GM23338 (cell line): ENCODE measurements at regions not wholly inside any gene's neighbourhood (a gene's known extent, or its start where the extent isn't known, plus 50 kb on each side); places are given as distances from the start of the nearest gene placed in this dataset.

ENCODE experiments used
- CREB1 ChIP-seq: fragments of 250-450 bp; sonication (Bioruptor Pico); IDR thresholded peaks from 2 replicates; pipeline ENCODE4 v1.5.0; 2020; ENCODE audit warnings: low read depth, mild to moderate bottlenecking, moderate library complexity
- EZH2phosphoT487 ChIP-seq: fragments of 200-600 bp; sonication (generic); IDR thresholded peaks from one replicate; pipeline ENCODE4 v1.8.1; 2018; ENCODE audit warnings: antibody characterized with exemption; ENCODE audit not compliant: unreplicated experiment
- JUNB ChIP-seq: IDR thresholded peaks from one replicate; pipeline ENCODE4 v1.6.1; 2016; ENCODE audit warnings: antibody characterized with exemption; ENCODE audit not compliant: unreplicated experiment
- NANOG ChIP-seq: IDR thresholded peaks from 2 replicates; pipeline ENCODE4 v1.6.1; 2016; ENCODE audit warnings: antibody characterized with exemption, borderline replicate concordance
- POLR2AphosphoS5 ChIP-seq: IDR thresholded peaks from 2 replicates; pipeline ENCODE4 v1.6.1; 2016; ENCODE audit warnings: antibody characterized with exemption, low read depth
- STAT1 ChIP-seq: IDR thresholded peaks from one replicate; pipeline ENCODE4 v1.6.1; 2016; ENCODE audit warnings: antibody characterized with exemption; ENCODE audit not compliant: unreplicated experiment
- ZNF114 ChIP-seq: fragments of 250-450 bp; sonication (Bioruptor Pico); IDR thresholded peaks from 2 replicates; pipeline ENCODE4 v1.5.0; 2020; ENCODE audit warnings: mild to moderate bottlenecking, moderate library complexity
- ZNF331 ChIP-seq: fragments of 250-450 bp; sonication (Bioruptor Pico); IDR thresholded peaks from 2 replicates; pipeline ENCODE4 v1.5.0; 2020; ENCODE audit warnings: low read depth, mild to moderate bottlenecking, moderate library complexity
- ZNF462 ChIP-seq: fragments of 250-450 bp; sonication (Bioruptor Pico); IDR thresholded peaks from 2 replicates; pipeline ENCODE4 v1.5.0; 2020; ENCODE audit warnings: mild to moderate bottlenecking, moderate library complexity
- TF ChIP-seq, protein P1 (sequence below): IDR thresholded peaks from 2 replicates; pipeline ENCODE4 v1.6.1; 2016; ENCODE audit warnings: antibody characterized with exemption

DNA sequence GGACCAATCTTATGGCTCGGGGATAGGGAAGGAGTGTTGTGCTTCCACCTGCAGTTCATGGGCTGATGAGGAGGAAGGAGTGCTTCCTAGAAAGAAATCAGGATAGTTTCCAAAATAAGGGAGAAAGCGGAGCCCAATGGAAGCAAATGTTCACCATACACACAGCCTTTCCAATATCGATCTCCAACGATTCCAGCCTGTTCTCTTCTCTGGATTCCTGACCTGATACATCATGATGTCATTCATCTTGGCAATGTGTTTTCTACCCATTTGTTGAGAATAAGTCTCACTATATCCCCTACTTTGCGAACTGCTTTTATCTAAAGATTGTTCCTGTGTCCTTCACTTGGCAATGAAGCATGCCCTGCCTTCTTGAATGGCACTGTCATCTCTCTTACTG is 205.3 kb upstream of the SIX2 start (continued):
- TF ChIP-seq ZNF462 (CRISPR knock-in tag) (no peak), CREB1 (CRISPR knock-in tag) (no peak), JUNB (no peak), ZNF114 (CRISPR knock-in tag) (no peak), EZH2phosphoT487 (no peak), NANOG (no peak), ZNF331 (CRISPR knock-in tag) (no peak), STAT1 (no peak), POLR2AphosphoS5 (no peak)
- TF ChIP-seq, protein P1, sequence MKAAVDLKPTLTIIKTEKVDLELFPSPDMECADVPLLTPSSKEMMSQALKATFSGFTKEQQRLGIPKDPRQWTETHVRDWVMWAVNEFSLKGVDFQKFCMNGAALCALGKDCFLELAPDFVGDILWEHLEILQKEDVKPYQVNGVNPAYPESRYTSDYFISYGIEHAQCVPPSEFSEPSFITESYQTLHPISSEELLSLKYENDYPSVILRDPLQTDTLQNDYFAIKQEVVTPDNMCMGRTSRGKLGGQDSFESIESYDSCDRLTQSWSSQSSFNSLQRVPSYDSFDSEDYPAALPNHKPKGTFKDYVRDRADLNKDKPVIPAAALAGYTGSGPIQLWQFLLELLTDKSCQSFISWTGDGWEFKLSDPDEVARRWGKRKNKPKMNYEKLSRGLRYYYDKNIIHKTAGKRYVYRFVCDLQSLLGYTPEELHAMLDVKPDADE, result no peak
